SK-N-SH (cell line): ENCODE measurements at regions not wholly inside any gene's neighbourhood (a gene's known extent, or its start where the extent isn't known, plus 50 kb on each side); places are given as distances from the start of the nearest gene placed in this dataset.

ENCODE experiments used
- CTCF ChIA-PET: fragments of 300-600, 350-600 bp; formaldehyde crosslinking; extraction: SDS; loops from one replicate; lab custom pipeline; 2021; lab: Yijun Ruan, JAX
- POLR2A ChIA-PET: fragments of 350-600 bp; sonication (Branson Sonifier 250); formaldehyde crosslinking; extraction: SDS; loops from one replicate; lab custom pipeline; 2020; ENCODE audit warnings: antibody characterized with exemption, inconsistent platforms; lab: Yijun Ruan, JAX
- DNase-seq: peaks from one replicate; pipeline ENCODE4 v3.0.0; 2012
- H2AFZ ChIP-seq: fragments of 200-600 bp; sonication (generic); 2 replicates; pipeline ENCODE4 v1.8.1; 2016; ENCODE audit warnings: antibody characterized with exemption, mild to moderate bottlenecking, low read depth
- H3F3A ChIP-seq: fragments of 200-600 bp; sonication (generic); replicated peaks from 2 replicates; pipeline ENCODE3; 2016; ENCODE audit warnings: antibody characterized with exemption, mild to moderate bottlenecking; ENCODE audit not compliant: insufficient read depth
- H3K27ac ChIP-seq, 2 experiments: fragments of 200-500 bp in 1 of 2; fragments of 200-600 bp in 1 of 2; sonication (Bioruptor generic) in 1 of 2; sonication (generic), shearing (Covaris generic) in 1 of 2; 2 replicates each; pipeline versions ENCODE4 v1.5.1 to v1.6.1; 2014 to 2016; ENCODE audit warnings: low read depth in 2 of 2, inconsistent platforms in 1 of 2, low read length in 1 of 2, mild to moderate bottlenecking in 1 of 2, mixed read lengths in 1 of 2
- H3K27me3 ChIP-seq: fragments of 200-600 bp; sonication (generic), shearing (Covaris generic); 2 replicates; pipeline ENCODE4 v1.6.1; 2016; ENCODE audit warnings: mixed run types; ENCODE audit not compliant: insufficient read depth
- H3K36me3 ChIP-seq, 2 experiments: fragments of 200-500 bp in 1 of 2; fragments of 200-600 bp in 1 of 2; sonication (Bioruptor generic) in 1 of 2; sonication (generic) in 1 of 2; replicated peaks in 1 of 2; 2 replicates each; pipeline versions ENCODE3 to v1.5.1; 2014 to 2016; ENCODE audit warnings: low read length in 1 of 2, mild to moderate bottlenecking in 1 of 2; ENCODE audit not compliant: insufficient read depth in 2 of 2, control insufficient read depth in 1 of 2
- H3K4me1 ChIP-seq, 2 experiments: fragments of 200-500 bp in 1 of 2; fragments of 200-600 bp in 1 of 2; sonication (Bioruptor generic) in 1 of 2; sonication (generic), shearing (Covaris generic) in 1 of 2; 2 replicates each; pipeline versions ENCODE4 v1.5.1 to v1.6.1; 2014 to 2016; ENCODE audit warnings: low read depth in 1 of 2, low read length in 1 of 2, mixed run types in 1 of 2; ENCODE audit not compliant: insufficient read depth in 2 of 2, control insufficient read depth in 1 of 2
- H3K4me2 ChIP-seq: fragments of 200-600 bp; sonication (generic), shearing (Covaris generic); 2 replicates; pipeline ENCODE4 v1.6.1; 2017; ENCODE audit warnings: mixed run types
- H3K4me3 ChIP-seq, 2 experiments: fragments of 200-500 bp in 1 of 2; fragments of 200-600 bp in 1 of 2; sonication (Bioruptor generic) in 1 of 2; sonication (generic), shearing (Covaris generic) in 1 of 2; 2 replicates each; pipeline versions ENCODE4 v1.5.1 to v1.8.1; 2014 to 2016; ENCODE audit warnings: low read depth in 2 of 2, inconsistent platforms in 1 of 2, low read length in 1 of 2, mild to moderate bottlenecking in 1 of 2, mixed read lengths in 1 of 2, moderate library complexity in 1 of 2
- H3K79me2 ChIP-seq: fragments of 200-600 bp; sonication (generic); 2 replicates; pipeline ENCODE4 v1.8.1; 2017; ENCODE audit warnings: mild to moderate bottlenecking; ENCODE audit not compliant: insufficient read depth
- H3K9ac ChIP-seq: fragments of 200-600 bp; sonication (generic); 2 replicates; pipeline ENCODE4 v1.6.1; 2017; ENCODE audit warnings: mixed run types
- H3K9me2 ChIP-seq: fragments of 200-600 bp; sonication (generic); 2 replicates; pipeline ENCODE4 v1.6.1; 2017; ENCODE audit warnings: mixed run types
- H3K9me3 ChIP-seq: fragments of 200-600 bp; sonication (generic); 2 replicates; pipeline ENCODE4 v1.6.1; 2017; ENCODE audit warnings: mixed run types, mild to moderate bottlenecking, moderate library complexity
- H4K20me1 ChIP-seq: fragments of 200-600 bp; sonication (generic); 2 replicates; pipeline ENCODE4 v1.6.1; 2017; ENCODE audit warnings: mild to moderate bottlenecking, mixed run types; ENCODE audit not compliant: insufficient read depth
- CHD2 ChIP-seq: fragments of 150-350 bp; IDR thresholded peaks from 2 replicates; pipeline ENCODE4 v1.6.1; 2018; ENCODE audit warnings: low read length; ENCODE audit not compliant: partially characterized antibody
- GATA2 ChIP-seq: sonication (generic); formaldehyde crosslinking; IDR thresholded peaks from 2 replicates; pipeline ENCODE4 v1.5.0; 2020; ENCODE audit warnings: mild to moderate bottlenecking, missing genetic modification reagents
- JUND ChIP-seq: IDR thresholded peaks from 2 replicates; pipeline ENCODE4 v1.4.0; 2012
- NFIC ChIP-seq: IDR thresholded peaks from 2 replicates; pipeline ENCODE4 v1.4.0; 2012; ENCODE audit warnings: borderline replicate concordance
- RAD21 ChIP-seq: IDR thresholded peaks from 2 replicates; pipeline ENCODE4 v1.6.1; 2012; ENCODE audit warnings: mild to moderate bottlenecking, low read length
- RCOR1 ChIP-seq: fragments of 150-350 bp; IDR thresholded peaks from 2 replicates; pipeline ENCODE4 v1.6.1; 2017; ENCODE audit warnings: antibody characterized with exemption, low read length
- REST ChIP-seq: IDR thresholded peaks from 2 replicates; pipeline ENCODE4 v1.6.1; 2012; ENCODE audit warnings: mild to moderate bottlenecking, low read depth, low read length, moderate library complexity
- RXRA ChIP-seq: IDR thresholded peaks from 2 replicates; pipeline ENCODE4 v1.4.0; 2012; ENCODE audit warnings: low read depth, mild to moderate bottlenecking, borderline replicate concordance
- SIN3A ChIP-seq: IDR thresholded peaks from 2 replicates; pipeline ENCODE4 v1.6.1; 2012; ENCODE audit warnings: low read depth, mild to moderate bottlenecking, low read length, moderate library complexity, borderline replicate concordance
- SMC3 ChIP-seq: IDR thresholded peaks from 2 replicates; pipeline ENCODE4 v1.6.1; 2012; ENCODE audit warnings: low read depth, low read length, improper control_type of control experiment
- TEAD4 ChIP-seq: IDR thresholded peaks from 2 replicates; pipeline ENCODE4 v1.4.0; 2012; ENCODE audit warnings: mild to moderate bottlenecking, borderline replicate concordance; ENCODE audit not compliant: insufficient read depth
- WGBS: methylation state at CpG from one replicate; pipeline ENCODE4 v1.1.6; 2017; ENCODE audit warnings: low lambda C conversion rate; 5-methylcytosine and 5-hydroxymethylcytosine counted together
- TF ChIP-seq, protein P1 (sequence below): fragments of 150-350 bp; IDR thresholded peaks from 2 replicates; pipeline ENCODE4 v1.6.1; 2016; ENCODE audit warnings: mild to moderate bottlenecking, low read depth, low read length
- TF ChIP-seq, protein P2 (sequence below): IDR thresholded peaks from 2 replicates; pipeline ENCODE4; 2012

- Histone ChIP-seq H3K9me3 (no peaks in the 10 kb centered on the region), H3K4me1 (peaks cover 0 to 5% of the 10 kb centered on the region in 2 experiments; a peak in 2 of 4 replicates), H3F3A (no peaks in the 10 kb centered on the region), H3K9ac (no peak overlapping the region), H3K27ac (no peak overlapping the region), H3K9me2 (no peaks in the 10 kb centered on the region), H3K4me2 (no peak overlapping the region), H4K20me1 (no peaks in the 10 kb centered on the region), H3K27me3 (no peaks in the 10 kb centered on the region), H2AFZ (no peak overlapping the region), H3K79me2 (no peaks in the 10 kb centered on the region), H3K36me3 (no peaks in the 10 kb centered on the region), H3K4me3 (no peak overlapping the region)
- WGBS, result 2% methylated on average over 10 of the region's 10 CpGs
- ChIA-PET CTCF (no interaction called here), POLR2A (no interaction called here)
- TF ChIP-seq, protein P1, sequence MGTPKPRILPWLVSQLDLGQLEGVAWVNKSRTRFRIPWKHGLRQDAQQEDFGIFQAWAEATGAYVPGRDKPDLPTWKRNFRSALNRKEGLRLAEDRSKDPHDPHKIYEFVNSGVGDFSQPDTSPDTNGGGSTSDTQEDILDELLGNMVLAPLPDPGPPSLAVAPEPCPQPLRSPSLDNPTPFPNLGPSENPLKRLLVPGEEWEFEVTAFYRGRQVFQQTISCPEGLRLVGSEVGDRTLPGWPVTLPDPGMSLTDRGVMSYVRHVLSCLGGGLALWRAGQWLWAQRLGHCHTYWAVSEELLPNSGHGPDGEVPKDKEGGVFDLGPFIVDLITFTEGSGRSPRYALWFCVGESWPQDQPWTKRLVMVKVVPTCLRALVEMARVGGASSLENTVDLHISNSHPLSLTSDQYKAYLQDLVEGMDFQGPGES, result no peak
- TF ChIP-seq JUND (no peak), SIN3A (no peak), REST (no peak)
- no peak for DNase-seq
These were observed 200.1 kb upstream of the GUCY1A2 start for GRCh38 chr11:107218123-107219013.

DNA sequence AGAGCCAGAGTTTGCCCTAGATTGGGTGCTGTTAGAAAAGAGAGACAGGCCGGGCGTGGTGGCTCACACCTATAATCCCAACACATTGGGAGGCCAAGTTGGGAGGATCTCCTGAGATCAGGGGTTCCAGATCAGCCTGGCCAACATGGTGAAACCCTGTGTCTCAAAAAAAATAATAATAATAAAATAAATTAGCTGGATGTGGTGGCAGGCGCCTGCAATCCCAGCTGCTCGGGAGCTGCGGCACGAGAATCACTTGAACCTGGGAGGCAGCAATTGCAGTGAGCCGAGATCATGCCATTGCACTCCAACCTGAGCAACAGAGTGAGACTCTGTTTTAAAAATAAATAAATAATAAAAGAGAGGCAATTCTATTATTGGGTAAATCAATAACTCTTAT is 199.2 kb upstream of the GUCY1A2 start:
- no peak for DNase-seq
- Histone ChIP-seq H3K9me2 (no peaks in the 10 kb centered on the region), H2AFZ (no peak overlapping the region), H3K79me2 (no peaks in the 10 kb centered on the region), H3K27ac (no peak overlapping the region), H3K4me1 (peaks cover 0 to 5% of the 10 kb centered on the region in 2 experiments; a peak in 2 of 4 replicates), H3K36me3 (no peaks in the 10 kb centered on the region), H3K9me3 (no peaks in the 10 kb centered on the region), H4K20me1 (no peaks in the 10 kb centered on the region), H3K27me3 (no peaks in the 10 kb centered on the region), H3K9ac (no peak overlapping the region), H3F3A (no peaks in the 10 kb centered on the region), H3K4me3 (no peak overlapping the region), H3K4me2 (no peak overlapping the region)
- TF ChIP-seq SIN3A (no peak), NFIC (no peak), RXRA (no peak), RCOR1 (no peak), TEAD4 (no peak), SMC3 (no peak), GATA2 (CRISPR knock-in tag) (no peak), CHD2 (no peak), RAD21 (no peak)
- TF ChIP-seq, protein P1, result no peak
- TF ChIP-seq, protein P2, sequence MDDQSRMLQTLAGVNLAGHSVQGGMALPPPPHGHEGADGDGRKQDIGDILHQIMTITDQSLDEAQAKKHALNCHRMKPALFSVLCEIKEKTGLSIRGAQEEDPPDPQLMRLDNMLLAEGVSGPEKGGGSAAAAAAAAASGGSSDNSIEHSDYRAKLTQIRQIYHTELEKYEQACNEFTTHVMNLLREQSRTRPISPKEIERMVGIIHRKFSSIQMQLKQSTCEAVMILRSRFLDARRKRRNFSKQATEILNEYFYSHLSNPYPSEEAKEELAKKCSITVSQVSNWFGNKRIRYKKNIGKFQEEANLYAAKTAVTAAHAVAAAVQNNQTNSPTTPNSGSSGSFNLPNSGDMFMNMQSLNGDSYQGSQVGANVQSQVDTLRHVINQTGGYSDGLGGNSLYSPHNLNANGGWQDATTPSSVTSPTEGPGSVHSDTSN, result no peak
- ChIA-PET CTCF (no interaction called here), POLR2A (no interaction called here)
- WGBS, result 58% methylated on average over 7 of the region's 7 CpGs
